Thyroid gland (tissue), 4 donors: ENCODE measurements at regions not wholly inside any gene's neighbourhood (a gene's known extent, or its start where the extent isn't known, plus 50 kb on each side); places are given as distances from the start of the nearest gene placed in this dataset.

Experiments used
- CTCF ChIP-seq, 6 experiments: fragments of 200-600 bp in 3 of 6; fragments of 450-650 bp in 3 of 6; sonication (generic) in 3 of 6; IDR thresholded peaks; one replicate each; pipeline ENCODE4 v1.5.1; 2016 to 2019; ENCODE audit warnings: antibody characterized with exemption in 6 of 6, mild to moderate bottlenecking in 2 of 6, inconsistent platforms in 1 of 6, moderate library complexity in 1 of 6
- POLR2A ChIP-seq, 2 donors: fragments of 450-650 bp; IDR thresholded peaks; one replicate each; pipeline ENCODE4 v1.6.1; 2017; ENCODE audit warnings: antibody characterized with exemption in 2 of 2, mild to moderate bottlenecking in 2 of 2, moderate library complexity in 1 of 2

GRCh38 chr13:39816936-39817335 is 161.5 kb downstream of the COG6 start:
- TF ChIP-seq POLR2A (IDR thresholded peaks at IDR 0.05) (no peak), CTCF (IDR thresholded peaks at IDR 0.05) (no peak)
